ENCODE measurements at regions not wholly inside any gene's neighbourhood (a gene's known extent, or its start where the extent isn't known, plus 50 kb on each side); places are given as distances from the start of the nearest gene placed in this dataset.

GRCh38 chr5:5575461-5575860 lies 153.0 kb downstream of the ICE1 start:
- DNase-seq: no peak

DNA sequence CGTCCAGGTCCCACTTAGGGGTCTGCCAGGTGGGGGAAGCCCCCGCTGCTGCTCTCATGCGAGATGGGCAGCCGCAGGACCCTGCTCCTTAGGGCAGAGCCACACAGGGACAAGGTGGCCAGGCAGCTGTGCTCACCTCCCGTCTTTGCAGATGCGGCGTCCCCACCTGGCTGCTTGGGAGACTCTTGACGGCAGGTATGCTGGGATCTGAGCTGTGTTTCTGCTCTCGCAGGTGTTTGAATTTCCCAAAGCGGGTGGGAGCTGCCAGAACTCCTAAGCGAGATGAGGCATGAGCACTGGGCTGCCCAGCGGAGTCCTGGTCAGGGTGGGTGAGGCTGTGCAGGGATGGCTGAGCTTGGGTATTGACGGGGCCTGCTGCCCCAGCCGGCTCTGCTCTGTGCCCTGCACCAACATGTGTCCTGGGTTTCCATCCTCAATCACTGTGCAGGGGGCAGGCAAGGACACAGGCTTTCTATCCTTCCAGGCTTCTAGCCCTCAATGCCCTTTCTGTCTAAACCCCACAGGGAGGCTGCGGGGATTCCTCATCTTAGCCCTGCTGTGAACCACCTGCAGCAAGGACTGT lies 151.4 kb downstream of the ICE1 start:
- DNase-seq: no peak

- no peak for DNase-seq
Observed at GRCh38 chr5:5572976-5573797, 150.7 kb downstream of the ICE1 start.

DNA sequence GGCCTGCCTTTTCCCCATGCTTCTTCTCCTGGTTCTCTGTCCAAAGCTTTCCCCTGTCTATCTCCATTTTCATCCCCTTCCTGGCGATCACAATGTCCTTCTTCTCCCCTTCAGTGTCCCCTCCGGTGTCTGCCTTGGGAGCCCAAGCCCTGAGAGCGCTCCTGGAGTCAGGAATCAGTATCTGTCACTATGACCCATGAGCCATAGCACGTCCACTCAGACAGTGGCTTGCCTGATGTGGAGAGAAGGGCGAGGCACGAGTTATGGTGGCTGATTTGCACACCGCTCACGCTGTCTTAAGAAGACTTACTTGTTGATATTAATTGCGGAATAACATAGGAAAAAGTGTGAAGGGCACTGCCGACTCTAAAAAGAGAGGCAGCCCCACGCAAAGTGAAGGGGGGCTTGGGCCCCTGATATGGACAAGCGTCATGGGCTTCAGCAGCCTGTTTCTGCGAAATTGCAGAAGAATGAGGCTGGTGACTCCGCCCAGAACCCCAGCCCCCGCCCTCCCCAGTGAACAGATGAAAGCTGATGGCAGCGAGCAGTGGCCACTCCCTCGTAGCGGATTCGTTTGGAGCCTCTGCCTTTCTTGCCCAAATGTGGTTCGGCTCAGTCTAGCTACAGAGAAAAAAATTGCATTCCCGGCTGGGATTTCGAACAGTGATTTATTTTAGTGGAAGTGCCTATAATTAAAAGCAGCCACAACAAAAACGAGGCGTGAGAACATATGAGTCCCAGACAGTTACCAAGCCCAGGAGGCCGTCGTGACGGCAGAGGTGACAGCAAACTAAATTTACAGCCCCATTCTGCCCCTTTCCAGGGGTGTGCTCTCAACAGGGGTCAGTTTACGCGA lies 149.8 kb downstream of the ICE1 start:
- no peak for DNase-seq

DNA sequence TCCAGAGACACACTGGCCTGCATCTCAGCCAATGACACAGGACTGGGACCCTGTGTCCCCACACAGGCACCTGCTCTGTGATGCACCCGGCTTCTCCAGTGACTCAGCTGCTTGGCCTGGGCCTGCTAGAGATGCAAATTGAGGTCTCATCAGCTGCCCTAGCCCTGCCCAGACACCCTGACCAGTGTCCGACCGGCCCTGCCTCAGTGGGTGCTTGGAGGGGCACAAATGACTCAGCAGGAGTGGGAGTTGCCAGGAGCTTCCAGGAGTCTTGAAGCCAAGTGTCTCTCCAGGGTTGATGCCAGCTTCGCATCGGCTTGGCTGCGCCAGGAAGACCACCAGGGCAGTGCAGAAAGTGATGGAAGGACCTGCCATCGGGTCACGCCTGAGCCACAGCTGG lies 148.2 kb downstream of the ICE1 start:
- DNase-seq: no peak

DNA sequence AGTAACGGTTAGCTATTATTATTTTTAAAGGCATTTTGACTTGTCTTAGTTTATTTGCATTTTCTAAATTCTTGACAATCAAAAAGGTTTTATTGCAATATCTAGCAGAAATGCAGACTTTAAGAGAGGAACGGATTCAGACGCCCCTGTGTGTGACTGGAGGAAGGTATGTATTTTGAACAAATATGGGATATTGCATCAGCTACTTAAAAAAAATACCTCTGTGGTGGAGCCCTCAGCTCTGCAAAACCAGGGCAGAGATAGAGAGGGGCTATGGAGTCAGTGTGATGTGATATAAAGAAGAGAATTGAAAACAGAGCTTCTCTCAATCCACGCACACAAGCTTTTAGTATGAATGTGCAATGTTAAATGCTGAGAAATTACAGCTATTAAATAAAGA lies 142.4 kb downstream of the ICE1 start:
- no peak for DNase-seq

GRCh38 chr5:5560016-5560415 lies 137.5 kb downstream of the ICE1 start:
- no peak for DNase-seq

DNA sequence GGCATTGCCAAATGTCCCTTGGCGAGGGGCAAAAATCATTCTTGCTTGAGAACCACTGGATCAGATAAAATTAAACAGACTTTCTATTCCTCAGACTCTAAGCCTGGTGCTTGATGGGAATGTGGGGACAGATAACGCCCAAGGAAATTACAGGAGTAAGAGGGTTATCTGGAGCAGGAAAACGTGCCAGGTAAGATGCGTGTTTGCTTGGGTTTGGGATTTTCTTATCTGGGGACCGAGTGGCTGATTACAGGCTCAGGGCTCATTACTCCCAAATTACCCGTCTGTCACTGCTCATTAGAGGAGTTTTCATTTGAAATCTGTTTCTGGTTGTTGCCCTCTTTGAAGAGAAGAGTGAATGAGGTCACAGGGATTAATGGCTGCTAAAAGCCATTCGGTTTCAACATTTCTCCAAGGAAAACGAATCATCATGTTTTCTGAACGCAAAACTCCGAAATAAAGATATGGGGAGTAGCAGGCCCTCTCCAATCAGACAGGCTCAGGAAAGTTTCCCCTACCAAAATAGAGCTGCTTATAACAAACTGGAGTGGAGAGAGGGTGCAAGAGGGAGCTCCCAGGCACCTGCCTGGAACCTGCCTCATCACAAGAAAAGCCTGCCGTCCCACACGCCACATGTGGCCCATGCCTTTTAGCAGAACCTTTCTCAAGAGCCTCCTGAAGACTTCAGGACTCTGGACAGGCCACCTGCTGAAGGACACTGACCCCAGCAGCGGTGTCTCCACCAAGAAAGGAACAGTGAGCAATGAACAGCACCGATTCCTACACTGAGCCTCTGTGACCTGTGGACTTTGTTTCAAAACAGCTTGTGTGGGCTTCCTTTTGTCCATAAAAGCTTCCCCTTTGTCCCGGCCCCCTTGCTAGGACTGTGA lies 136.4 kb downstream of the ICE1 start:
- DNase-seq: no peak

GRCh38 chr5:5558102-5558501 lies 135.6 kb downstream of the ICE1 start:
- no peak for DNase-seq

DNA sequence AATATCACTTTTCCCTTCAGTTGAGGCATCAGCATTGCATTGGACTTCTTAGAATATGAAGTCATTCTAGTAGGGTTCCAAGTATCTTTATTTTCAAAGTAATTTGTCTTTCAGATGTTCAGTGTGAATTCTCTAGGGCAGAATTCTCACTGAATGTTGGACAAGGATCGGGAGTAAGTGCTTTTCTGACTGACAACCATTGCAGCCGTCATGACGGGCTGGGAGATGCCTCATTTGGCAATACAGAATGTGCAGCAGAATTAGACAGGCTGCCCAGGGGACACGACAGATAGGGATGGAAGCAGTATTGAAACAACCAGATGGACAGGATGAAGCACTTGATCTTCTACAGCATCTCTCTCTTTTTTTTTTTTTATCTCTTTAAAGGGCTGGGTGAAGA lies 129.0 kb downstream of the ICE1 start:
- DNase-seq: no peak

- no peak for DNase-seq
Observed at GRCh38 chr5:5546408-5546807, 123.9 kb downstream of the ICE1 start.

GRCh38 chr5:5544094-5544663 lies 121.7 kb downstream of the ICE1 start:
- DNase-seq: no peak

DNA sequence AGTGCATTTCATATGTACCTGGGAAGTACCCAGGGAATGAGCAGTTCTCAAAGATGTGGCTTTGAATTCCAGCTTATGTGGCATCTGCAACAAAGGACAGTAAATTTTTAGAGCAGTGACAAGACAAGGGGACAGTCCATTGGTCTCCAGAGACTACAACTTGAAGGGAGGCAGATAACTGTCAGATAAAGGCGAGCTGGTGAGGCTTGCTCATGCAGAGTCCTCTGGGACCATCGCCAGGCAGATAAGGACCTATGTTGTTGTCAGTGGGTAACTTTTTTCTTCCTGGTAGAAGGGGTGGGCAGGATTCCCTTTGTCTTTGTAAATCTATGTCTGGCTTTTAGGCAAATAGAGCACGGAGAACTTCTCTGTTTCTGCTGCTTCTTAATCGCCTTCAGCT lies 120.2 kb downstream of the ICE1 start:
- no peak for DNase-seq

- no peak for DNase-seq
Observed at GRCh38 chr5:5540065-5540464, 117.6 kb downstream of the ICE1 start.

Measured in islet precursor cell (in vitro differentiated cells).